GM19043 (cell line): ENCODE measurements at regions not wholly inside any gene's neighbourhood (a gene's known extent, or its start where the extent isn't known, plus 50 kb on each side); places are given as distances from the start of the nearest gene placed in this dataset.

ENCODE experiments used
- ATAC-seq: cut with Tn5 transposase; IDR thresholded peaks from one replicate; pipeline ENCODE4 v1.9.1; 2021; ENCODE audit warnings: low read depth; ENCODE audit not compliant: unreplicated experiment

DNA sequence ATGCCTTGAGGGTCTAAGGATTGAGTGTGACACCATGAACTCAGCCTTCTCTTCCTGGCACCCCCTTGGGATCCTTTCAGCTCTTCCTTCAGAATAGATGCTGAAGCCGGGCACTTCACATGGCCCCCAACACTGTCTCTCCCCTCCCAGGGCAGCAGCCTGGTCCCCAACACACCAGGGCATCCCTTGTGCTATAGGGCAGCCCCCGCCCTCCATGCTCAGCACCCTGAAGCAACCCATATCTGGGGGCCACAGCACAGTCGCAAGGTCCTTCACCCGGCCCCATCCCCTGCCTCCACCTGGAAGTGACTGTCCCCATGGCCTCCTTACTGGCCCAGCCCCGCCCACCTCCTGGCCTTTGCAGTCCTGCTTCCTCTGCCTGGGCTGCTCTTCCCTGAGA, 143.1 kb downstream of the C16orf95 start:
- ATAC-seq = no peak

- ATAC-seq = no peak
These were observed 140.5 kb downstream of the C16orf95 start for GRCh38 chr16:87176735-87177134.

- no peak for ATAC-seq
These were observed 139.5 kb downstream of the C16orf95 start for GRCh38 chr16:87177673-87178072.

DNA sequence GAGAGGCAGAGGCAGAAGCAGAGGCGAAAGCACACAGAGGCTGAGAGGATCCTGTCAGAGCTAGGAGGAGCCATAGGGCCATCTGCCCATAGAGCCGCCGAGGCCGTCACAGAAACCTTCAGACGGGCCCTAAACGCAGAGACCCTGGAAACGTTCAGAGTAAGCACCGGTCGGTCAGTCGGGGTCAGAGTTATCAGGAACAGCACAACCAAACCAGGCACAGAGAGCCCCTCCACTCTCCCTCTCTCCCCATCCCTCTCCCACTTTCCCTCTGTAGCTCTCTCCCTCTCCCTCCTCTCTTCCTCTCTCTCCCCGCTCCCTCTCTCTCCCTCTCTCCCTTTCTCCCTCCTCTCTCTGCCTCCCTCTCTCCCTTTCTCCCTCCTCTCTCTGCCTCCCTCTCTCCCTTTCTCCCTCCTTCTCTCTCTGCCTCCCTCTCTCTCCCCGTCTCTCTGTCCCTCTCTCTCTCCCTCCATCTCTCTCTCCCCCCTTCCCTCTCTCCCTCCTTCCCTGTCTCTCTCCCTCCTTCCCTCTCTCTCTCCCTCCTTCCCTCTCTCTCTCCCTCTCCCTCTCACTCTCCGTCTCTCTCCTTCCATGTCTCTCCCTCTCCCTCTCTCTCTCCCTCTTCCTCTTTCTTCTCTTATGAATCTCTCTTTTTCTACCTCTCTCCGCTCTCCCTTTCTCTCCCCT, 138.9 kb downstream of the C16orf95 start:
- ATAC-seq = no peak

- ATAC-seq = no peak
These were observed 138.2 kb downstream of the C16orf95 start for GRCh38 chr16:87178977-87179376.

DNA sequence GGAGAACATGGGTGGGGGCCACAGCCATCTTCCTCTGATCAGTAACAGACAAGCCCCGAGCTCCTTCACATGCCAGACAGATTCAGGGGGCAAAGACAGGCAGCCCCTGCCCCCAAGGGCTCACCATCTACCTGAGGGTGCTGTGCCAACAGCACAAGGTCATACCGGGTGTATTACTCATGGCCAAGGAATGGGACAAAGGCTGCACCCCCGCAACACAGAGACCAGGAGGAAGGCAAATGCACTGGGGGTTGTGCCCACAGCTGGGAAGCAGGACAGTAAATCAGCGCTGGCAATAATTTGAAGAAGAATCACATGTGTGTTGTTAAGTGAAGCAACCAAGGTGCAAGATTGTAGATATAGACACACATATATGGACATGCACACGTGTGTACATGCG, 137.1 kb downstream of the C16orf95 start:
- ATAC-seq = no peak

DNA sequence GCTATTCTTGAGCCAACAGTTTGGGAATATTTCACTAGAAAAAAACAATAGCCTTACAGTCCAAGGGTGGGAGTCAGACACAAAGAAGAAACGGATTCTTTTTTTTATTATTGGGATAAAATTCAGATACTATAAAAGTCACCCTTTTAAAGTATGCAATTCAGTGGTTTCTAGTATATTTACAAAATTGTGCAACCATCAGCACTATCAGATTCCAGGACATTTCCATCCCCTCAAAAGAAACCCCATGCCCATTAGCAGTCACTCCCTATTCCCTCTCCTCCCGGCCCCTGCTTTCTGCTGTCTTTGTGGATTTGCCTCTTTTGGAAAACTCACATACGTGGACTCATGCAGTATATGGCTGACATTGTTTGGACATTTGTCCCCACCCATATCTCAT, 134.4 kb downstream of the C16orf95 start:
- no peak for ATAC-seq

- ATAC-seq = no peak
These were observed 133.5 kb downstream of the C16orf95 start for GRCh38 chr16:87183647-87184046.

DNA sequence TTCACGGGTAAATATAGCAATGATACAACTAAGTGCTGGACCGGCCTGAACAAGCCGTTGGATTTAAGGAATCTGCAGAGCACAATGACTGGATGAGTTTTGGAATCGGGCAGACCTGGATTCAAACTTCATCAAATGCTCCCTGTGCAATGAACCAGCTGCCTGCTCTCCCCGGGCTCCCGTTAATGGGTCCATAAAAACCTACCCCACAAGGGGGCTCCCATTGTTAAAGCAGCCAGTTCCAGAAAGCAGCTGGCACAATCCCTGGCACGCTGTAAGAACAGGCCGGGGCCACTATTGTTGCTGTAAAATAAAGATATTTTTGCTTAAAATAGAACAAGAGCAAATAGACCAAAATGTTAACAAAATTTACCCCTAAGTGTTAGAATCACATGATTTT, 131.9 kb downstream of the C16orf95 start:
- no peak for ATAC-seq

- no peak for ATAC-seq
These were observed 131.2 kb downstream of the C16orf95 start for GRCh38 chr16:87185983-87186382.

GRCh38 chr16:87186446-87186845, 130.7 kb downstream of the C16orf95 start:
- ATAC-seq = no peak

DNA sequence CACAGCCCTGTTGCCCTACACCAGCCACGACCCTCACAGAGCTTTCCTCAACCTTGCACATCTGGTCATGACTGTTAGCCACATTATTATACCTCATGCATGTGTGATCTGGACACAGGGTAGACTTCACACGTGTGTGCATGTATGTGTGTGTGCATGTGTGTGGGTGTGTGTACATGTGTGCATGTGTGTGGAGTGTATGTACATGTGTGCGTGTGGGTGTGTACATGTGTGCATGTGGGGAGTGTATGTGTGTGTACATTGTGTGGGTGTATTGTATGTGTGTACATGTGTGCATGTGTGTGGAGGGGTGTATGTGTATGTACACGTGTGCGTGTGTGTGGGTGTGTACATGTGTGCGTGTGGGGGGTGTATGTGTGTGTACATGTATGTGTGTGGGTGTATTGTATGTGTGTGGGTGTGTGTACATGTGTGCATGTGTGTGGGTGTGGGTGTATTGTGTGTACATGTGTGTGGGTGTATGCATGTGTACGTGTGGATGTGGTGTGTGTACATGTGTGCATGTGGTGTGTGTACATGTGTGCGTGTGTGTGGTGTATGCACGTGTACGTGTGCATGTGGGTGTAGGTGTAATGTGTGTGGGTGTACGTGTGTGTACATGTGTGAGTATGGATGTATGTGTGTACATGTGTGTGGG, 130.2 kb downstream of the C16orf95 start:
- ATAC-seq = no peak

DNA sequence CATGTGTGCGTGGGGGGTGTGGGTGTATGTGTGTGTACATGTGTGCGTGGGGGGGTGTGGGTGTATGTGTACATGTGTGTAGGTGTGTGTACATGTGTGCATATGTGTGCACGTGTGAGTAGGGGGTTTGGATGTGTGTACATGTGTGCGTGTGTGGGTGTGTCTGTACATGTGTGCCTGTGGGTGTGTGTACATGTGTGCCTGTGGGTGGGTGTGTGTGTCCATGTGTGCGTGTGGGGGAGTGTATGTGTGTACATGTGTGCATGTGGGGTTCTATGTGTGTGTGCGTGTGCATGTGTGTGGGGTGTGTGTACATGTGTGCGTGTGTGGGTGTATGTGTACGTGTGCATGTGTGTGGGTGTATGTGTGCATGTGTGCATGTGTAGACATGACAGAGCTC, 129.1 kb downstream of the C16orf95 start:
- ATAC-seq = no peak

GRCh38 chr16:87189426-87189825, 127.8 kb downstream of the C16orf95 start:
- ATAC-seq = no peak

DNA sequence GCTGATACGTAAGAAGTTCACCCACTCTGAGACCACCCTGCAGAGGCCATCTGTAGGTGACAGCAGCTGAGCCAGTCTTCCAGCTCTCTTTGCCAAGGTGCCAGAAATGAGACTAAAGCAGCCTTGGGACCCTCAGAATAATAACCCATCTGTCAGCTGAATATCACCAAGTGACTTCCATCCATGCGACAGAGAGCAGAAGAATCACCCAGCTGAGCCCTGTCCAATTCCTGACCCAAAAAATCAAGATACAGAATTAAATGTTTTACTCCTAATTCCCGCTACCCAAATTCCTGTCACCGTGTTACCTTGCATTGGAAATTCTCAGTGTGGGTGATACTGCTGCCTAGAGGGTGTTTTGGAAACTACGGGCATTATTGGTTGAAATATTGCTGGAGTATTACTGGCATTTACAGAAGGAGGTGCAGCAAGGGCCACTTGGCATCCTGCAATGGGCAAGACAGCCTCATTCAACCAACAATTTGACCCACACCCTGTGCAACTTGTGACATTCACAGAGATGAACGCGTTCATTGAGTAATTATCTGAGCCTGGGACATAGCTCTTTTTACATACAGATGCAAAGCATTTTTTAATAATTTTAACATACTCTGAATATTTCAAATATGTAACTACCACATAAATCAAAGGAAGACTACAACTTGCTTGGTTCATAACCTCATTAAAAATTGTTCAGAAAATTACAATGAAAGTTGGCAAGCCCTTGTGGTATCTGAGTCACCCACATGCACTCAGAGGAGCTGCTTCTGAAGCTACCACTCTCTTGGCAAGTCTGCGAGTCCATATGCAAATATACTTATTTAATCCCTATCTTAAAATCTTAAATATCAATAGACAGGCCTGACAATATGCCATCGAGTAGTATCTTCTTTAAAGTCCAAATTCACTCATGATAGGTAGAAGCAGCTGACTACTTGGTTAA, 126.6 kb downstream of the C16orf95 start:
- ATAC-seq = no peak

DNA sequence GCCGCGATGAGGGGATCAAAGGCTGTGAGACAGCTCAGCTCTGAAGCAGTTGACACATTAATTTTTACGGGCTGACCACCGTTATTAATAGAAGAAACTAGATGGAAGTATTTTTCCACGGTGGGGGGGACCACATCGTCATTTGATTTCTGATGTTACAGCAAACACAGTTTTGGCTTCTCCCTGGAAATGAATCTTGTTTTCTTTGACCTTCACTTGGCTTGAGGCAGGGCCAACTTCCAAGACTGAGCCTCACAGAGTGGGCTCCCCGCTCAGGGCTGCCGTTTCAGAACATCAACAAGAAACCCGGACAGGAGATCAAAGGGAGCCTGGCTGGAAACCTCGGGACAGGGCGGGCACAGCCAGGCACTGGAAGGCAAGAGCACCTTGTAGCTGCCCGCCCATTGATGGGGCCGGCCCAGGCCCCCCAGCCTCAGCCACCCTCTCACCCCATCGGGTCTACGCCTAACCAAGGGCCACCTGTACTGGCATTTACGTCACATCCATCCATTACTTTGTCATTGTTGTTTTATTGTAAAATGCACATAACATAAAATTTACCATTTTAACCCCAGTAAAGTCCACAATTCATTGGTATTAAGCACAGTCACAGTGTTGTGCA, 124.6 kb downstream of the C16orf95 start:
- no peak for ATAC-seq

- ATAC-seq = no peak
These were observed 123.0 kb downstream of the C16orf95 start for GRCh38 chr16:87194172-87194571.

GRCh38 chr16:87195161-87195560, 122.0 kb downstream of the C16orf95 start:
- no peak for ATAC-seq

DNA sequence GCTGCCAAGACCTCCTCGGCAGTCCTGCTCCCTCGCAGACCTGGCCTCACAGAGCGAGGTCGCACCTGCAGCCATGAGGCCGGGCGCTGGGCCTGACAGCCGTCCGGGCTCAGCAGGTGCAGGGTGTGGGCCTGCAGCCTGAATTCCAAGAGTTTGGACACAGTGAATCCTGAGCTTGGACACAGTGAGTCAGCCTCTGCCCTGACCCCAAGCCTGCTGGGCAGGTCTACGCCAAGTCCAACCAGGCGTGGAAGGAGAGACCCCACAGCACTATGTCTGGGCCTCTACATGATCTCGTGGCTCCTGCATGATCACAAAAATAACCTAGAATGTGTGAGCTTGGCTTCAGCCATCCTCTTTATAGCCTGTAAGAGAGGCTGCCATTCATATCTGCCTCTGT, 121.0 kb downstream of the C16orf95 start:
- no peak for ATAC-seq

DNA sequence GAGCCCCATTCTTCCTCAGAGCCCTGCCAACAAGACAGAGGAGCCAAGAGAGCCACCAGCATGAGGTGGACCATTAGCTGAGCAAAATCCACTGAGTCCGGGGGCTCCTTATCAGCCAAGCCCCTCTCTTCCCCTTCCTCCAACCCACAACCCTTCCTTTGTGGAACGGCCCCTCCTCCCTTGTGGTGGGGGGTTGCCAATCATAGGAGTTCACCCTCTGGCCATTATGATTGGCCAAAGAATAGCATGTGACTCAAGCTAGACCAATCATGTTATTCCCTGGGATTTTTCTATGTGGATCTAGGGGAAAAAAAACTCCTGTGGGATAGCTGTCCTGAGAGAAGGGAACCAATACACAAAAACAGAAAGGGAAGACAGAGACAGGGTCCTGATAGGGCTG, 120.5 kb downstream of the C16orf95 start:
- ATAC-seq = no peak

DNA sequence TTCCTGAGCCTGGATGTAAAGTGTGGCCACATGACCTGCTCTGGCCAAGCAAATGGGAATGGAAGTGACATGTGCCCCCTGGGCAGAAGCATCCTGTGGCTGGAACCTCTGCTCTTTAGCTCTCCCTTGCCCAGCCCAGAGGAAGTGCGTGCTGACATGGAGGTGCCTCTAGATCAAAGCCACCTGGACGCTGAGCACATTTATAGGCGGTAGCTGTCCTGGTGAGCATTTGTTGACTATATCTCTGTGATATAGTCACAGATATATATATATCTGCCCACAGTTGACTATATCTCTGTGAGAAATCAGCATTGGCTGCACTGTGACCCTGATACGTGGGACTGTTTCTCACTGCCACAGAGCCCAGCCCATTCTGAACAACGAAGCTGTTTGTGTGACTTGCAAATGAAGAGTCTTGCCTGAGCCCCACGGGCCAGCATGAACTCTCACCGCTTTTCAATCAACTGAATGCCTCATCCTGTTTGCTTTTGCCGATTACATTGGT, 118.8 kb downstream of the C16orf95 start:
- ATAC-seq = no peak
